IPS-NIHi7 (cell line): ENCODE measurements at regions not wholly inside any gene's neighbourhood (a gene's known extent, or its start where the extent isn't known, plus 50 kb on each side); places are given as distances from the start of the nearest gene placed in this dataset.
"Not testable (repeated sequence)": the region's sequence is repeated elsewhere in the genome, so short reads cannot be mapped to it uniquely, and the experiment has no call there.

Experiments used
- DNase-seq: peaks from one replicate; pipeline ENCODE4 v3.0.0; 2012; ENCODE audit warnings: mixed read lengths; ENCODE audit errors: extremely low spot score

- DNase-seq, result peak; percentile 26
These were observed 132.9 kb downstream of the SOCS6 start for GRCh38 chr18:70421471-70422390.

DNA sequence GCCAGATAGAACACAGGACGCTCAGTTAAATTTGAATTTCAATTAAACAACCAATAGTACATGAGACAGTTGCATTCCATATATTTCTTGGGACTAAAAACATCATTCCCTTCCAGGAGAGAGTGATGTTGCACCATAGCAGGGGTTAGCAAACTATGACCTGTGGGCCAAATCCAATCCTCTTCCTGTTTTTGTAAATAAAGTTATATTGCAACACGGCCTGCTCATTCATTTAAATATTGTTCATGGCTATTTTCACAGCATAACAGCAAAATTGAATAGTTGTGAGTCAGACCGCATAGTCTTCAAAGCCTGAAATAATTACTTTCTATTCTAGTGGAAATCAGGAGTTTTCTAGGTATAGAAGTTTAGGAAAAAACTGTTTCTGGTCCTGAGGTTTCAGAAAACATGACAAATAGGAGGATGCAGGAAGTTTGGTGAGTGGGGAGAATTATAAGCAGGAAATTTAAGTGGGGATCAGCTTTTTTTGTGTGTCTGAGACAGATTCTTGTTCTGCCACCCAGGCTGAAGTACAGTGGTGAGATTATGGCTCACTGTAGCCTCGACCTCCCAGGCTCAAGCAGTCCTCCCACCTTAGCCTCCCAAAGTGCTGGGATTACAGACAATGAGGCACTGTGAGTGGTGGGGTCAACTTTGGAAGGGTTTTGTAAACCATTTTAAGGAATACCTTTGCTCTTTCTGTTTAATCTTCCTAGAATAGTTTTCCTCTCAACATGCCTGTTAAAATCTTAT is 131.5 kb downstream of the SOCS6 start:
- no peak for DNase-seq

GRCh38 chr18:70419526-70419925 is 130.7 kb downstream of the SOCS6 start:
- no peak for DNase-seq

GRCh38 chr18:70418546-70419311 is 129.9 kb downstream of the SOCS6 start:
- no peak for DNase-seq

- DNase-seq, result no peak
These were observed 129.0 kb downstream of the SOCS6 start for GRCh38 chr18:70417847-70418246.

- DNase-seq, result no peak
These were observed 127.7 kb downstream of the SOCS6 start for GRCh38 chr18:70416496-70416895.

DNA sequence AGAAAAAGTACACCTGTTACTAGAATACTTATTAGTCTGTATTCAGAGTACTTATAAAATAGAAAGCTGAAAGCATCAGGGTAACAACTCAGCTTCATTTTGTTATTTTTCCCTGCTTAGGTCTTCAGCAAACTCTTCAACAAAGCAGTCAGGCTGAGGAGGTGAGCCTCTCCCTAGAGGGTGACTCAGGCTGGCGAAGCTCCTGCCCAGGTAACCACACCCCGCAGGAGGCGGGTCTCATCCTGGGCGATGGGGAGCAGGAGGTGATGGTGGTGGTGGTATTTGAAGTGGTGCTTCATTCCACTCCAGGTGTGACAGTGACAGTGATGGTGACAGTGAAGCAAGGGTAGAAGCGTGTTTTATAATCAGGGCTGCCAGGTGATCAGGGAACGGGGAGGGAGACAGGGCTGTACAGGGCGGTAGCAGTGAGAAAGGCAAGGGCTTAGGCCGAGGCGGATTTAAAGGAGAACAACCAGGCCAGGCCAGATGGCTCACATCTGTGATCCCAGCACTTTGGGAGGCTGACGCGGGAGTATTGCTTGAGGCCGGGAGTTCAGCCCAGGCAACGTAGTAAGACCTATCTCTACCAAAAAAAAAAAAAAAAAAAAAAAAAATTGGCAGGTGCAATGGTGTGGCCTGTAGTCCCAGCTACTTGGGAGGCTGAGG is 127.1 kb downstream of the SOCS6 start:
- no peak for DNase-seq

DNA sequence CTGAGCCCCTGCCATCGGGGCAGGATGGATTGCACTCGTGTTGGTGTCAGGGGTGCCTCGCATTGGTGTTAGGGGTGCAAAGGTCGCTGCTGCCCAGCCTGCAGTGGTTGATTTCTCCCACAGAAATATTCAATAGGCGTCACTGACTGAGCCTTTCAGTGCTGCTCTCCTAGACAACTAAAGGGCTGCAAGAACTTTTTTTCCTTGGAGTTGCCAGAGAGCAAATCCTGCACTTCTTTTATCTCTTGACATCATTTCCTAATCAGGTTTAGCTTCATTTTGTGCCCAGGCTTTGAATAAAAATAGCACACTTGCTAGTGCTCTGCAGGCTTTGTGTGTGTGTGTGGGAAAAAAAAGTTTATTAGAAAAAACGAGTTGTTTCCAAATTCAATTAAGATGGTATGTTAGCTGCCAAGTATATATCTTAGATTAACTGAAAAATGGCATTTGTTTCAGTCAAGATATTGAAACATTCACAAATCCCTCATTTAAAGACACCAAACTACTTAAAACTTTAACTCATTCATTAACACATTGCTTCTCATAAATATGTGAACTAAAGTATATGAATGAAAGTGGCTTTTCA is 125.6 kb downstream of the SOCS6 start:
- no peak for DNase-seq

DNA sequence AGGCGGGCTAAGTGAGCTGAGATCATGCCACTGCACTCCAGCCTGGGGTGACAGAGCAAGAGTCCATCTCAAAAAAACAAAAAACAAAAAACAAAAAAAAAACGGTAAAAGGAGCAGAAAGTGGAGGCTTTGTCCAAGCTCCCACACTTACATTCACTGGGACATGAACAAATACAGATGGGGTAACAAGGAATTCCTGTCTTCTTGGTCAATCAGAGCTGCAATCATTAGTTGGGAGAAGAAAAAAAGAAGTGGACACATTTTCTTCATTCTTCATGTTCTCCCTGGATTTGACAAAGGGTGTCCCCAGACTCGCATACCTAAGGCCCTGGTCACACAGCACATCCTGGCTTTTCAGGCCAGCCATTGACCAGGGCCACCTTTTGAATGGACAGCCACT is 124.6 kb downstream of the SOCS6 start:
- no peak for DNase-seq

GRCh38 chr18:70411876-70412435 is 123.1 kb downstream of the SOCS6 start:
- DNase-seq, result no peak

DNA sequence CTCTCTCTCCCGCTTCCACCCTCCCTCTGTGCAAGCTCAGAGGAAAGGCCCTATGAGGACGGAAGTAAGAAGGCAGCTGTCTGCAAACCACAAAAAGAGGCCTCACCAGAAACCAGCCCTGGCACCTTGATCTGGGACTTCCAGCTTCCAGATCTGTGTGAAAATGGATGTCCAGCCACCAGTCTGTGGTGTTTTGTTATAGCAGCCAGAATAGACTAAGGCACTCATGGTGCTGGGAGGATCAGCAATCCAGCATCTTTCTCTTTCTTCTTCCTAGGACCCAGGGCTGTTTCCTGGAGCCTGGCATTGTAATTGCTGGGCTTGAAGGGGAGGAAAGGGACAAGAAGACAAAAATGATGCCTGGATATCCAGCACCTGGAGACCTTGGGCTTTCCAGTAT is 122.5 kb downstream of the SOCS6 start:
- no peak for DNase-seq

GRCh38 chr18:70405052-70405451 is 116.2 kb downstream of the SOCS6 start:
- no peak for DNase-seq

GRCh38 chr18:70400476-70400875 is 111.6 kb downstream of the SOCS6 start:
- no peak for DNase-seq

DNA sequence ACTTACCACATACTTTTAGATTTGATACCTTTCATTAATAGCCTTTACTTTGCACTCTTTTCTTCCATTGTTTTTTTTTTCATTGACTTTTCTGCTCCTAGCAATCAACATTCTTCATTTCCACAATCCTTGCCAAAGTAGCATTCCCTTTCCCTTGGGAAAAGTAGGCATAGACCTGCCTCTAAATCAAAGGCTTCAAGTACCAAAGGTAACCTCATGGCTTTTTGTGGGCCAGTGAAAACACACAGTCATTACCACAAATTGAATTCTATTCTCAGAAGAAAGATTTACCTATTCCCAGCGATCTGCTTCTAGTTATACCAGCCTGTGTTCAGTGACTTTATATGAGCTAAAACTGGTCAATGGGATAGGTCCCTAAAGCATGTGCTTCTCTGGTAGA is 109.2 kb downstream of the SOCS6 start:
- DNase-seq, result no peak

DNA sequence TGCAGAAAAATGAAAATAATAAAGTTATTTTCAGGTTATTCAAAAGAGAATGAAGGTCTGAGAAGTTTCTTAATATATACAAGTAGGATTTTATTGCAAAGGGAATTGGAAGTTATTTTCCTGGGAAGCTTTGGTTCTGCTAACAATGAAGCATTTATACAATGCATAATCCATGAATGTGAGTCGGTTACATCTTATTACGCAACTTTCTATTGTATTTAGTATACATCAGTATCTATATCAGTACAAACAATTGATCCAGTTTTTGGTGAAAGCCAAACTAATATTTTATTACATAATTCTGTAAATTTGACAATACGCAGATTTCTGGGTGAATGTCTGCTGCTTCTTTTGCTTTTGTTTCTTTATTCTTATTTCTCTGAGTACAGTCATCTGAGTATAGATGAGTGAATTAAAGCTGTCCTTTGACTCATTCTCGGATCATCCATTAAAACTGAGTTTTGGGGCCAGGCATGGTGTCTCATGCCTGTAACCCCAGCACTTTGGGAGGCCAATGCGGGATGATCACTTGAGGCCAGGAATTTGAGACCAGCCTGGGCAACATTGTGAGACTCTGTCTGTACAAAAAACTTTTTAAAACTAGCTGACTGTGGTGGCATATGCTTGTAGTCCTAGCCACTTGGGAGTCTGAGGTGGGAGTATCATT is 108.5 kb downstream of the SOCS6 start:
- no peak for DNase-seq

- DNase-seq, result not testable (repeated sequence)
These were observed 106.9 kb downstream of the SOCS6 start for GRCh38 chr18:70395771-70396170.

GRCh38 chr18:70394672-70395071 is 105.8 kb downstream of the SOCS6 start:
- DNase-seq, result no peak

DNA sequence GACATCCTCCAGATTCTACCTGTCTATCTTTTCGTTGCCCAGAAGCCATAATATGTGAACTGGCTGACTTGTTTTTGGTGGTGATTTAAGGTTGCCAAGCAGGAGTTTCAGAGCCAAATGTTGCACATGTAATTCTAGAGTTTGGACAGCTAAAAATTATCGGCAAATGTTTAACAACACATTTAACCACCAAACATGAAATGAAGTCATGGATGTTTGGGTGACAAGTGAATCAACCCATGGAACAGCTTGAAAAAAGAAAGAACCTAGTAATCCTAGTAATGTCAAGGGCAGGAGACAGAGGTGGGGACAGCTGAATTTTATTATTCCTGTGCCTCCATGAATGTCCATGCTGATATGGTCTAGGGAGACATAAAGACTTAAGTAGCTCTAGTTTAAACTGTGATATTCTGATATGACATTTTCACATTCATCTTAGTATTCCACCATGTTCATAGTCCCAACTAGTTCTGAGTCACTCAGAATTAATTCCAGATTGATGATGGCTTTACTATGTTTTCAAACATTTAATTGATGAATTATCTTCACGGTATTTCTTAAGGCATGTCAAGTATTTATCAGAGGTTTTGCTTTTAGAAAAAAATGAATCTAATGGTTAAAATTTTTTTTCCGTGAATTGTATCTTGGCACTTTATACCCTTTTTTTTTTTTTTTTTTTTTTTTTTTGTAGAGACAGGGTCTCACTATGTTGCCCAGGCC is 101.7 kb downstream of the SOCS6 start:
- DNase-seq, result no peak

- DNase-seq, result not testable (repeated sequence)
These were observed 100.2 kb downstream of the SOCS6 start for GRCh38 chr18:70389036-70389435.

DNA sequence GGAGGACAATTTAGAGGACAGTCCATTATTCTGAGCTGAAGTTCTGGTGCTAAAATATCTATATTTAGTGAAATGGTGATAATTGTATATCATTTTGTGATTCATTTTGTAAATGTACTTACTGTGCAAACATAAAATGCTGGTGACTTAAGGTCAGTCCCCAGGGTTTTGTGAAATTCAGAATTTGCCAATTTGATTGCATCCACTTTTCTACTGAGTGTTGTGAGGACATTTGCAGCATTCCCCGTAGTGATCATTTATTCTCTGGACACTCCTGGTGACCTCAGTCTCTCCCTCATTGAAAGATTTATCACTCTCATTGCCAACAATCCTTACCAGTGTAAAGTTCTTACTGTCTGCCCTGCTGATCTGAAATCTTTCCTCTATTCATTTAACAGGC is 98.2 kb downstream of the SOCS6 start:
- no peak for DNase-seq
